Glutamatergic neuron (in vitro differentiated cells): ENCODE measurements at regions not wholly inside any gene's neighbourhood (a gene's known extent, or its start where the extent isn't known, plus 50 kb on each side); places are given as distances from the start of the nearest gene placed in this dataset.

Source experiments
- DNase-seq: peaks from one replicate; pipeline ENCODE4 v3.0.0; 2022
- H3K27ac Mint-ChIP-seq: one replicate; pipeline ENCODE4 v1.8.0; 2020; ENCODE audit warnings: mild to moderate bottlenecking, mixed read lengths, inconsistent platforms; ENCODE audit not compliant: unreplicated experiment
- H3K27me3 Mint-ChIP-seq: one replicate; pipeline ENCODE4 v1.8.0; 2020; ENCODE audit warnings: mild to moderate bottlenecking, moderate library complexity, mixed read lengths, inconsistent platforms; ENCODE audit not compliant: unreplicated experiment
- H3K36me3 Mint-ChIP-seq: one replicate; pipeline ENCODE4 v1.8.0; 2020; ENCODE audit warnings: mild to moderate bottlenecking, mixed read lengths, inconsistent platforms; ENCODE audit not compliant: unreplicated experiment
- H3K4me1 Mint-ChIP-seq: one replicate; pipeline ENCODE4 v1.8.0; 2020; ENCODE audit warnings: mild to moderate bottlenecking, low read depth, mixed read lengths, inconsistent platforms; ENCODE audit not compliant: unreplicated experiment
- H3K4me3 Mint-ChIP-seq: one replicate; pipeline ENCODE4 v1.8.0; 2020; ENCODE audit warnings: mild to moderate bottlenecking, mixed read lengths, inconsistent platforms; ENCODE audit not compliant: unreplicated experiment
- H3K9me3 Mint-ChIP-seq: one replicate; pipeline ENCODE4 v1.8.0; 2020; ENCODE audit warnings: mild to moderate bottlenecking, moderate library complexity, mixed read lengths, inconsistent platforms; ENCODE audit not compliant: unreplicated experiment
- TF ChIP-seq, protein P1 (sequence below): fragments of 200-600 bp; sonication (generic); IDR thresholded peaks from one replicate; pipeline ENCODE4 v1.5.0; 2021; ENCODE audit not compliant: partially characterized antibody, unreplicated experiment

DNA sequence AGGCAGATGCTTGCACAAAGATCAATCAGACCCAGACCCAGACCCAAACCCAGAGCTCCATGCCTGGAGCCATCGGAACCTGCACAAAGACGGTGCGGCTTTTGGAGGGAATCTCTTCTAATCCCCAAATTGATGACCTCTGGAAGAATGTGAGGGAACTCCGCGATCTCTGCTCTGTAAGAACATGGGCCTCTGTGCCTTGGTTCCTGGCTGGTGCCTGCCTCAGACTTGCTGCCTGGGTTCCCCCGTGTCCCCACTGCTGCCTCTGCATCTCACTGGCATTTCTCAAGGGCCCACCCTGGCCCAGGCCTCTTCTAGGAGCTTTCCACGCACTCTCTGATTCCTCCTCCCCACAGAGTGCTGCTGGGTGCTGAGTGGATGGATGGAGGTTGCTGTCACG lies 1044.4 kb downstream of the TBC1D22A start:
- TF ChIP-seq, protein P1, sequence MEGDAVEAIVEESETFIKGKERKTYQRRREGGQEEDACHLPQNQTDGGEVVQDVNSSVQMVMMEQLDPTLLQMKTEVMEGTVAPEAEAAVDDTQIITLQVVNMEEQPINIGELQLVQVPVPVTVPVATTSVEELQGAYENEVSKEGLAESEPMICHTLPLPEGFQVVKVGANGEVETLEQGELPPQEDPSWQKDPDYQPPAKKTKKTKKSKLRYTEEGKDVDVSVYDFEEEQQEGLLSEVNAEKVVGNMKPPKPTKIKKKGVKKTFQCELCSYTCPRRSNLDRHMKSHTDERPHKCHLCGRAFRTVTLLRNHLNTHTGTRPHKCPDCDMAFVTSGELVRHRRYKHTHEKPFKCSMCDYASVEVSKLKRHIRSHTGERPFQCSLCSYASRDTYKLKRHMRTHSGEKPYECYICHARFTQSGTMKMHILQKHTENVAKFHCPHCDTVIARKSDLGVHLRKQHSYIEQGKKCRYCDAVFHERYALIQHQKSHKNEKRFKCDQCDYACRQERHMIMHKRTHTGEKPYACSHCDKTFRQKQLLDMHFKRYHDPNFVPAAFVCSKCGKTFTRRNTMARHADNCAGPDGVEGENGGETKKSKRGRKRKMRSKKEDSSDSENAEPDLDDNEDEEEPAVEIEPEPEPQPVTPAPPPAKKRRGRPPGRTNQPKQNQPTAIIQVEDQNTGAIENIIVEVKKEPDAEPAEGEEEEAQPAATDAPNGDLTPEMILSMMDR = no peak
- Mint-ChIP-seq H3K36me3 (peaks cover 17% of the 10 kb centered on the region), H3K27me3 (peaks cover 7% of the 10 kb centered on the region), H3K4me3 (no peak overlapping the region), H3K4me1 (no peaks in the 10 kb centered on the region), H3K27ac (no peak overlapping the region), H3K9me3 (peaks cover 14% of the 10 kb centered on the region)
- DNase-seq = no peak

DNA sequence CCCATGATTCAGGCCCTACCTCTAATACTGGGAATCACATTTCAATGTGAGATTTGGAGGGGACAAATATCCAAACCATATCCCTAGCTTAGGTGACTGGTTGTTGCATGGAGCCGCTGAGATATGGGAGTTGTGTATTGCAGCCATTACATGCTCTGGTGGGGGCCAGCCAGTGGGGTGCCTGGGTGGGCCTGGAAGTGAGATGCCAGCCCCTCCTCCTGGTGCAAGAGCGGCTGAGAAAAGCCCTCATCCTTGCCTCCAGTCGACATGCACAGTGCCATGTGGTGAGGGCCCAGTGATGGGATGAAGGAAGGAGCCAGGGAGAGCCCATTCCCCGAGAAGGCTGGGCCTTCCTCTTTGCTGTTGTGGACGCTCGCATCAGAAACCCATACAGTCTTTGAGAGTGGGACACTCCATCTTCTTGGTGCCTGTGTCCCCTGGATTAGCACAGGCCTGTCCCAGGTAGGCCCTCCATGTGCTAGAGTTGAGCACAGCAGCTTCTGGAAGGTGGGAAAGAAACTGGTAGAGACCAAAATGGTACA lies 1043.0 kb downstream of the TBC1D22A start:
- H3K36me3 Mint-ChIP-seq = peaks cover 17% of the 10 kb centered on the region
- H3K4me1 Mint-ChIP-seq = no peaks in the 10 kb centered on the region
- peaks cover 11% of the 10 kb centered on the region for H3K9me3 Mint-ChIP-seq
- TF ChIP-seq, protein P1 = no peak
- no peak overlapping the region for H3K4me3 Mint-ChIP-seq
- no peak for DNase-seq
- no peak overlapping the region for H3K27ac Mint-ChIP-seq
- peaks cover 4% of the 10 kb centered on the region for H3K27me3 Mint-ChIP-seq

DNA sequence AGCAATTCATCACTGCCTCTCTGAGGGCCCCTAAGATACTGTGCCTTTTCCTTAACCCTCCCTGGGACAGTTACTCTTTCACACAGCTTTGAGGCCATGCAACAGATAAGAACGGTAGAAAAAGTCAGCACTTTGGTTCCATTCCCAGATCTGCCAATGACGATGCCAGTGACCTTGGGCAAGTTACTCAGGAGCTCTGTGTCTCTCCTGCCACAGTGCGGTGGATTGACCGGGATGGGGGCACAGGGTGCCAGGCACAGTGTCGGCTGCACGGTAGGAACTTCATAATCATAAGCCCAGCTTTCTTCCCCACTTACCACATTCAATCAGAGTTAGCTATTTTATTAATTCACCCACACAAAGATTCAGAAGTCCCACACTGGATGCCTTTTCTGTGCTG lies 1041.8 kb downstream of the TBC1D22A start:
- Mint-ChIP-seq H3K9me3 (peaks cover 11% of the 10 kb centered on the region), H3K4me3 (no peak overlapping the region), H3K27ac (no peak overlapping the region), H3K4me1 (no peaks in the 10 kb centered on the region), H3K27me3 (peaks cover 2% of the 10 kb centered on the region), H3K36me3 (peaks cover 10% of the 10 kb centered on the region)
- TF ChIP-seq, protein P1 = no peak
- DNase-seq = no peak

DNA sequence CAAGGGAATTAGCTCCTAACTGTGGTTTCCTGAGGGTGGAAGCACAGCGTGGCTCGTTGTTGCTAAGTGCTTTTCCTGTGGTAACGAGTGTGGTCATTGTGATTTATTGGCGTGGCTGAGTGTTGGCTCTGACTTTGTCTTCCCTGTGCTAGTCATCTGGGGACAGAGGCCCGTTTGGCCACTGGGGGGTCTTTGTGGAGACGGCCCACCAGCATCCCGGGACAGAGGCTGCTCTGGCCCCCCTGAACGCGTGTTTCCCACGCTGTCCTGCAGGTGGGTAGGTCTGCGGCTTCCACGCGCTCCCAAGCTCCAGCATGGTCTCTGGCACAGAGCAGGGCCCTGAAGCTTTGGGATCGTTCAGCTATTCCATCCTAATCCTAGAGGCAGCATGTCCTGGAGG lies 1040.0 kb downstream of the TBC1D22A start:
- H3K4me1 Mint-ChIP-seq = no peaks in the 10 kb centered on the region
- TF ChIP-seq, protein P1 = no peak
- peaks cover 16% of the 10 kb centered on the region for H3K36me3 Mint-ChIP-seq
- DNase-seq = no peak
- H3K27ac Mint-ChIP-seq = no peak overlapping the region
- H3K9me3 Mint-ChIP-seq = peaks cover 10% of the 10 kb centered on the region
- H3K27me3 Mint-ChIP-seq = peaks cover 2% of the 10 kb centered on the region
- H3K4me3 Mint-ChIP-seq = no peak overlapping the region

DNA sequence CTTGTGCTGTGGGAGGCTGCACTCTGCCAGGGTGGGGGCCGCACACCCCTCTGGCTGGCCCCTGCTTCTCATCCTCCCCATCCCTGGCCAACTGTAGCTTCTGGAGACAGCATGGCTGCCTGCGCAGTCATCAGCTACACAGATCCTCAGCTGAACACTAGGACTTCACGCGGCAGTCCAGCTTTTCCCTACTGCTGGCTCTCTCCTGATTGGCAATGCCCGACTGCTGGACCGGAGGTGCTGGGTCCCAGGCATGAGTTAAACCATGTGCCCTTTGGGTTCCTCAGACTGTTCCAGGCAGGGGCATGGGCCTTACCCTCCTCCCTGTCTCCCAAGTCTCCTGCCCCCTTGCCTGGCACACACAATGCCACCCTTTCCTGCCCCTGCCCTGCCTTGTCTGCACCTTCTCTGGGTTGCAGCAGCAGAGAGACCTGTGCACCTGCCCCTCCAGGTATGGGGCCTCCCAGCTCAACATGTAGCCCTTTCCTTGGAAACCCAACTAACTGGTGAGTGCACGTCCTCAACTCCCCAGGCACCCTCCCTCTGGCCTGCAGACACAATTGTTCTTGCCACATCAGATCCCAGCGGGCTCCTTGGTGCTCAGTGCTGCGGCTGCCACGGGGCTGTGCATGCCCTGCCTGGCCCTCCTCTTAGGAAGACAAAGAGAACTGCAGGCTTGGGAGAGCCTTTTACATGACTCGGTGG lies 1039.2 kb downstream of the TBC1D22A start:
- H3K36me3 Mint-ChIP-seq = peaks cover 19% of the 10 kb centered on the region
- peaks cover 2% of the 10 kb centered on the region for H3K27me3 Mint-ChIP-seq
- no peak overlapping the region for H3K4me3 Mint-ChIP-seq
- TF ChIP-seq, protein P1 = no peak
- H3K27ac Mint-ChIP-seq = no peak overlapping the region
- no peaks in the 10 kb centered on the region for H3K4me1 Mint-ChIP-seq
- peaks cover 10% of the 10 kb centered on the region for H3K9me3 Mint-ChIP-seq
- DNase-seq = no peak
